CD4-positive, alpha-beta T cell treated with Interleukin-6 at 100 ng/mL for 8 hours (primary cell): ENCODE measurements at regions not wholly inside any gene's neighbourhood (a gene's known extent, or its start where the extent isn't known, plus 50 kb on each side); places are given as distances from the start of the nearest gene placed in this dataset.

ENCODE experiments used
- DNase-seq: peaks from one replicate; pipeline ENCODE4 v3.0.0-alpha.2; 2020; ENCODE audit warnings: mixed read lengths, low spot score

GRCh38 chr17:68660302-68660701, 59.1 kb upstream of the FAM20A start:
- no peak for DNase-seq

- DNase-seq, result no peak
Measured at GRCh38 chr17:68658999-68659780, 58.0 kb upstream of the FAM20A start.

- no peak for DNase-seq
Measured at GRCh38 chr17:68657576-68657975, 56.4 kb upstream of the FAM20A start.

GRCh38 chr17:68657166-68657565, 56.0 kb upstream of the FAM20A start:
- DNase-seq, result no peak

- DNase-seq, result no peak
Measured at GRCh38 chr17:68656666-68657065, 55.5 kb upstream of the FAM20A start.
